PC-3 (cell line): ENCODE measurements at regions not wholly inside any gene's neighbourhood (a gene's known extent, or its start where the extent isn't known, plus 50 kb on each side); places are given as distances from the start of the nearest gene placed in this dataset.

ENCODE experiments used
- ATAC-seq: fragments of 200-7000 bp; cut with Tn5 transposase; 2 replicates; pipeline ENCODE4 v1.9.1; 2020; ENCODE audit warnings: mild to moderate bottlenecking, moderate library complexity
- BruUV-seq: library from RNA; stranded (reverse); fragments of 400-500 nt; replicated peaks from 2 replicates; lab custom pipeline; 2021; lab: Mats Ljungman, UMichigan
- CTCF ChIA-PET: fragments of 300-600 bp; sonication (Branson Sonifier 250); formaldehyde crosslinking; loops from one replicate; lab custom pipeline; 2022; ENCODE audit warnings: antibody characterized with exemption; lab: Charles Lee
- POLR2A ChIA-PET: fragments of 300-600 bp; sonication (Branson Sonifier 250); formaldehyde crosslinking; loops from one replicate; lab custom pipeline; 2022; ENCODE audit warnings: antibody characterized with exemption; ENCODE audit not compliant: unreplicated experiment; lab: Charles Lee
- DNase-seq: peaks from one replicate; pipeline ENCODE4 v3.0.0-alpha.2; 2015
- H2AFZ ChIP-seq: fragments of 300-600 bp; sonication (generic); 2 replicates; pipeline ENCODE4 v1.6.0; 2016; ENCODE audit warnings: antibody characterized with exemption, low read length
- H3F3A ChIP-seq: fragments of 300-600 bp; sonication (generic); one replicate; pipeline ENCODE4 v1.6.0; 2017; ENCODE audit warnings: antibody characterized with exemption, low read length, control low read depth, mild to moderate bottlenecking; ENCODE audit not compliant: unreplicated experiment
- H3K27ac ChIP-seq: fragments of 300-600 bp; sonication (generic); 2 replicates; pipeline ENCODE4 v1.5.1; 2016; ENCODE audit warnings: mild to moderate bottlenecking, low read length
- H3K27me3 ChIP-seq: fragments of 300-600 bp; sonication (generic); 2 replicates; pipeline ENCODE4 v1.6.1; 2016; ENCODE audit warnings: low read length, mixed read lengths
- H3K36me3 ChIP-seq: fragments of 300-600 bp; sonication (generic); 2 replicates; pipeline ENCODE4 v1.6.1; 2016; ENCODE audit warnings: low read depth, mixed run types, low read length, mixed read lengths
- H3K4me1 ChIP-seq: fragments of 300-600 bp; sonication (generic); 2 replicates; pipeline ENCODE4 v1.5.1; 2016; ENCODE audit warnings: low read length; ENCODE audit not compliant: insufficient read depth
- H3K4me2 ChIP-seq: fragments of 300-600 bp; sonication (generic); 2 replicates; pipeline ENCODE4 v1.6.0; 2016; ENCODE audit warnings: low read length
- H3K4me3 ChIP-seq: fragments of 300-600 bp; sonication (generic); 2 replicates; pipeline ENCODE4 v1.5.1; 2016; ENCODE audit warnings: mild to moderate bottlenecking, low read length, mixed read lengths
- H3K79me2 ChIP-seq: fragments of 300-600 bp; sonication (generic); 2 replicates; pipeline ENCODE4 v1.6.1; 2017; ENCODE audit warnings: low read length, mixed read lengths
- H3K9ac ChIP-seq: fragments of 300-600 bp; sonication (generic); 2 replicates; pipeline ENCODE4 v1.6.0; 2016; ENCODE audit warnings: mild to moderate bottlenecking, low read length
- H3K9me2 ChIP-seq: fragments of 300-600 bp; sonication (generic); replicated peaks from 2 replicates; pipeline ENCODE4 v1.6.1; 2016; ENCODE audit warnings: mixed run types, low read length, mixed read lengths
- H3K9me3 ChIP-seq: fragments of 300-600 bp; sonication (generic); 2 replicates; pipeline ENCODE4 v1.6.1; 2016; ENCODE audit warnings: low read length, mixed read lengths
- H4K20me1 ChIP-seq: fragments of 300-600 bp; sonication (generic); 2 replicates; pipeline ENCODE4 v1.6.1; 2016; ENCODE audit warnings: low read length, mixed read lengths
- CTCF ChIP-seq: fragments of 300-600 bp; sonication (generic); conservative IDR thresholded peaks from 2 replicates; pipeline ENCODE4 v1.5.1; 2017; ENCODE audit warnings: antibody characterized with exemption, low read depth, mild to moderate bottlenecking, low read length
- EZH2 ChIP-seq: fragments of 300-600 bp; sonication (generic); IDR thresholded peaks from one replicate; pipeline ENCODE4 v1.6.1; 2017; ENCODE audit warnings: antibody characterized with exemption, mild to moderate bottlenecking, low read length; ENCODE audit not compliant: unreplicated experiment
- EZH2phosphoT487 ChIP-seq: fragments of 300-600 bp; sonication (generic); IDR thresholded peaks from 2 replicates; pipeline ENCODE4 v1.6.1; 2018; ENCODE audit warnings: mild to moderate bottlenecking, antibody characterized with exemption, low read length, borderline replicate concordance
- intact Hi-C: fragments of 100-400 bp; cut with micrococcal nuclease; formaldehyde crosslinking; loops from 2 replicates; pipeline ENCODE4 v1.9.0; 2023

GRCh38 chr5:98102936-98103335 lies 670.5 kb upstream of the RGMB start:
- H2AFZ ChIP-seq, result no peak overlapping the region
- no TSS peak for BruUV-seq
- H3K27ac ChIP-seq, result no peak overlapping the region
- ATAC-seq (no peak), DNase-seq (no peak)
- H3K9me3 ChIP-seq, result no peaks in the 10 kb centered on the region
- H3K4me2 ChIP-seq, result no peak overlapping the region
- intact Hi-C loops, result loop anchor here (10.0 kb wide), 2 partner anchors 268 to 672 kb away; partner anchors contain the start of gene RGMB
- no peaks in the 10 kb centered on the region for H3K79me2 ChIP-seq
- no peak overlapping the region for H3K4me3 ChIP-seq
- TF ChIP-seq EZH2 (no peak), CTCF (no peak), EZH2phosphoT487 (no peak)
- no peaks in the 10 kb centered on the region for H3K27me3 ChIP-seq
- no peaks in the 10 kb centered on the region for H3K36me3 ChIP-seq
- no peaks in the 10 kb centered on the region for H3K9me2 ChIP-seq
- POLR2A ChIA-PET, result no interaction called here
- no peaks in the 10 kb centered on the region for H4K20me1 ChIP-seq
- H3F3A ChIP-seq, result peaks cover 2% of the 10 kb centered on the region
- CTCF ChIA-PET, result no interaction called here
- no peak overlapping the region for H3K9ac ChIP-seq
- H3K4me1 ChIP-seq, result peaks cover 25% of the 10 kb centered on the region

GRCh38 chr5:98103807-98104206 lies 669.7 kb upstream of the RGMB start:
- DNase-seq (no peak), ATAC-seq (no peak)
- no peak for TF ChIP-seq EZH2phosphoT487
- TF ChIP-seq CTCF, result no peak
- no peak for TF ChIP-seq EZH2

GRCh38 chr5:98104454-98105188 lies 668.8 kb upstream of the RGMB start:
- no peak for DNase-seq
- TF ChIP-seq EZH2phosphoT487 (no peak), CTCF (no peak), EZH2 (no peak)
- intact Hi-C loops, result loop anchor here (5.0 to 10.0 kb wide), 5 partner anchors 243 to 1342 kb away; partner anchors contain the start of gene RGMB
- H3K4me3 ChIP-seq, result no peak overlapping the region
- H3K27ac ChIP-seq, result no peak overlapping the region
- no TSS peak for BruUV-seq
- H3K9me3 ChIP-seq, result no peaks in the 10 kb centered on the region
- peak overlapping the region; percentile 25; the same call in 1 of the 2 replicates for H2AFZ ChIP-seq
- ChIA-PET CTCF (no interaction called here), POLR2A (no interaction called here)
- no peaks in the 10 kb centered on the region for H3K36me3 ChIP-seq
- H3K27me3 ChIP-seq, result no peaks in the 10 kb centered on the region
- H4K20me1 ChIP-seq, result no peaks in the 10 kb centered on the region
- ATAC-seq, result no peak
- peaks cover 14% of the 10 kb centered on the region for H3F3A ChIP-seq
- H3K9me2 ChIP-seq, result no peaks in the 10 kb centered on the region
- no peaks in the 10 kb centered on the region for H3K79me2 ChIP-seq
- peaks cover 36% of the 10 kb centered on the region for H3K4me1 ChIP-seq
- H3K9ac ChIP-seq, result no peak overlapping the region
- no peak overlapping the region for H3K4me2 ChIP-seq

More at GRCh38 chr5:98103807-98104206, 669.7 kb upstream of the RGMB start:
- POLR2A ChIA-PET, result no interaction called here
- Histone ChIP-seq H3K36me3 (no peaks in the 10 kb centered on the region), H3K79me2 (no peaks in the 10 kb centered on the region), H3K9me3 (no peaks in the 10 kb centered on the region), H3K27me3 (no peaks in the 10 kb centered on the region), H3K4me2 (no peak overlapping the region), H3K4me1 (peaks cover 31% of the 10 kb centered on the region), H4K20me1 (no peaks in the 10 kb centered on the region), H3K9ac (no peak overlapping the region), H3K4me3 (no peak overlapping the region), H2AFZ (no peak overlapping the region), H3F3A (peaks cover 8% of the 10 kb centered on the region), H3K27ac (no peak overlapping the region), H3K9me2 (no peaks in the 10 kb centered on the region)
- no TSS peak for BruUV-seq
- intact Hi-C loops, result loop anchor here (10.0 kb wide), 2 partner anchors 269 to 671 kb away; partner anchors contain the start of gene RGMB
- CTCF ChIA-PET, result no interaction called here
